Parathyroid adenoma (tissue), 2 donors: ENCODE measurements at regions not wholly inside any gene's neighbourhood (a gene's known extent, or its start where the extent isn't known, plus 50 kb on each side); places are given as distances from the start of the nearest gene placed in this dataset.

Source experiments
- H2AFZ ChIP-seq: fragments of 300-600 bp; sonication (generic); one replicate; pipeline ENCODE4 v1.7.0; 2017; ENCODE audit warnings: antibody characterized with exemption, mild to moderate bottlenecking
- H3K27ac ChIP-seq: fragments of 300-600 bp; sonication (generic); one replicate; pipeline ENCODE4 v1.7.0; 2017
- H3K27me3 ChIP-seq: fragments of 300-600 bp; sonication (generic); one replicate; pipeline ENCODE4 v1.7.0; 2017; ENCODE audit warnings: low read length; ENCODE audit not compliant: control insufficient read depth, insufficient read depth
- H3K36me3 ChIP-seq: fragments of 300-600 bp; sonication (generic); one replicate; pipeline ENCODE4 v1.7.0; 2017; ENCODE audit warnings: low read length; ENCODE audit not compliant: control insufficient read depth, insufficient read depth
- H3K4me1 ChIP-seq: fragments of 300-600 bp; sonication (generic); one replicate; pipeline ENCODE4 v1.7.0; 2017; ENCODE audit warnings: control low read depth
- H3K4me2 ChIP-seq: fragments of 300-600 bp; sonication (generic); one replicate; pipeline ENCODE4 v1.7.0; 2017; ENCODE audit warnings: low read length
- H3K4me3 ChIP-seq: fragments of 300-600 bp; sonication (generic); one replicate; pipeline ENCODE4 v1.7.0; 2017; ENCODE audit warnings: low read depth, low read length
- H3K79me2 ChIP-seq: fragments of 300-600 bp; sonication (generic); one replicate; pipeline ENCODE4 v1.7.0; 2017; ENCODE audit warnings: control low read depth
- H3K9ac ChIP-seq: fragments of 300-600 bp; sonication (generic); one replicate; pipeline ENCODE4 v1.7.0; 2017; ENCODE audit warnings: mild to moderate bottlenecking
- H3K9me3 ChIP-seq: fragments of 300-600 bp; sonication (generic); one replicate; pipeline ENCODE4 v1.7.0; 2017; ENCODE audit warnings: low read length; ENCODE audit not compliant: control insufficient read depth
- CTCF ChIP-seq: fragments of 300-600 bp; sonication (generic); IDR thresholded peaks from one replicate; pipeline ENCODE4 v1.7.0; 2017; ENCODE audit warnings: antibody characterized with exemption, mild to moderate bottlenecking
- donor health status: primary hyperparathyroidism.

GRCh38 chr11:79578116-79578515 is 137.3 kb upstream of the TENM4 start:
- Histone ChIP-seq H2AFZ (no peak overlapping the region), H3K27me3 (no peaks in the 10 kb centered on the region), H3K27ac (no peak overlapping the region), H3K79me2 (no peaks in the 10 kb centered on the region), H3K36me3 (no peaks in the 10 kb centered on the region), H3K9ac (no peak overlapping the region), H3K4me3 (no peak overlapping the region), H3K4me2 (no peak overlapping the region), H3K9me3 (no peaks in the 10 kb centered on the region), H3K4me1 (no peaks in the 10 kb centered on the region)
- TF ChIP-seq CTCF = no peak

GRCh38 chr11:79575701-79576100 is 134.9 kb upstream of the TENM4 start:
- Histone ChIP-seq H2AFZ (no peak overlapping the region), H3K4me3 (no peak overlapping the region), H3K79me2 (no peaks in the 10 kb centered on the region), H3K4me2 (no peak overlapping the region), H3K27ac (no peak overlapping the region), H3K27me3 (no peaks in the 10 kb centered on the region), H3K36me3 (no peaks in the 10 kb centered on the region), H3K4me1 (no peaks in the 10 kb centered on the region), H3K9me3 (no peaks in the 10 kb centered on the region), H3K9ac (no peak overlapping the region)
- TF ChIP-seq CTCF = no peak

DNA sequence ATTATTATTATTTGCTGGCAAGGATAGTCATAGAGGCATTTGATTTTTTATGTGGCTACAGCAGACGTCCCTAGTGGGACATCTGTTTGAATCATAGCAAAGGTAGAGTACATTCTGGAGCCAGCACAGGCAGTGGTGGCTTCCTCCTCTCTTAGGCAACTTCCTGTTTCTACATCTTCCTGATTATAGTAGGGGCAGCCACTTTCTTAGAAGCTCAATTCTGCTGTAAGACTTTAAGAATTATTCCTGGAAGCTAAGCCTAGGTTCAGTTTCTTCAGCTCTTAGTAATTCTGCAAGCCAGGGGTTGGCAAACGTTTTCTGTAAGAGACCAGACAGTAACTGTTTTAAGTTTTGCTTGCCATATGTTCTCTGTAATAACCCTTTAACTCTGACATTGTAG is 129.3 kb upstream of the TENM4 start:
- Histone ChIP-seq H3K27ac (no peak overlapping the region), H3K9me3 (no peaks in the 10 kb centered on the region), H3K79me2 (no peaks in the 10 kb centered on the region), H3K9ac (no peak overlapping the region), H3K36me3 (no peaks in the 10 kb centered on the region), H2AFZ (no peak overlapping the region), H3K4me1 (no peaks in the 10 kb centered on the region), H3K4me2 (no peak overlapping the region), H3K4me3 (no peak overlapping the region), H3K27me3 (no peaks in the 10 kb centered on the region)
- no peak for TF ChIP-seq CTCF

GRCh38 chr11:79564288-79564925 is 123.6 kb upstream of the TENM4 start:
- no peaks in the 10 kb centered on the region for H3K27me3 ChIP-seq
- no peak overlapping the region for H3K9ac ChIP-seq
- H3K4me2 ChIP-seq = no peak overlapping the region
- no peak overlapping the region for H3K27ac ChIP-seq
- H3K4me3 ChIP-seq = no peak overlapping the region
- H3K4me1 ChIP-seq = no peaks in the 10 kb centered on the region
- H2AFZ ChIP-seq = no peak overlapping the region
- H3K9me3 ChIP-seq = no peaks in the 10 kb centered on the region
- TF ChIP-seq CTCF = no peak
- H3K36me3 ChIP-seq = no peaks in the 10 kb centered on the region
- no peaks in the 10 kb centered on the region for H3K79me2 ChIP-seq

DNA sequence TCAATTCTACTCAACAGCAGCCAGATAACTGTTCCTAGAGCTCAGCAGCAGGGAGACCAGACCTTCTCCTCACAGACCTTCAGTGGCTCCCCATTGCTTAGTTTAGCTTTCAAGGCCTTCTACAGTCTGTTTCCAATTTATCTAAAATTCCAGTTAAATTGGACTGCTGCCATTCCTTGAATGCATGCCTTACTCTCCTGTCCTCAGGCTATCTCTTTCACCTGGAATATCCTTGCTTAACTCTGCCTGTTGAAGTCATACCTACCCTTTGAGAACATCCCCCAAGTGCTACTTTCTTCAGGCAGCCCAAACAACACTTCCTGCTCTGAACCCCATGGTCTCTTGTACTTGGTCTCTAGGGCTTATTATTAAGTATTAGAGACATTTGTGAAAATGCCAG is 120.7 kb upstream of the TENM4 start:
- H3K36me3 ChIP-seq = no peaks in the 10 kb centered on the region
- no peaks in the 10 kb centered on the region for H3K4me1 ChIP-seq
- H3K9me3 ChIP-seq = no peaks in the 10 kb centered on the region
- no peak overlapping the region for H2AFZ ChIP-seq
- H3K4me2 ChIP-seq = no peak overlapping the region
- H3K27ac ChIP-seq = no peak overlapping the region
- no peaks in the 10 kb centered on the region for H3K27me3 ChIP-seq
- no peak for TF ChIP-seq CTCF
- no peaks in the 10 kb centered on the region for H3K79me2 ChIP-seq
- no peak overlapping the region for H3K4me3 ChIP-seq
- no peak overlapping the region for H3K9ac ChIP-seq
